HG03066 (cell line): ENCODE measurements at regions not wholly inside any gene's neighbourhood (a gene's known extent, or its start where the extent isn't known, plus 50 kb on each side); places are given as distances from the start of the nearest gene placed in this dataset.

ENCODE experiments used
- ATAC-seq: cut with Tn5 transposase; IDR thresholded peaks from one replicate; pipeline ENCODE4 v1.9.1; 2021; ENCODE audit warnings: low read depth; ENCODE audit not compliant: unreplicated experiment

- ATAC-seq, result no peak
Measured at GRCh38 chr12:124450376-124450750, 117.0 kb downstream of the NCOR2 start.

- ATAC-seq, result no peak
Measured at GRCh38 chr12:124449623-124450375, 117.6 kb downstream of the NCOR2 start.

- no peak for ATAC-seq
Measured at GRCh38 chr12:124448955-124449622, 118.3 kb downstream of the NCOR2 start.

GRCh38 chr12:124448241-124448954, 119.0 kb downstream of the NCOR2 start:
- ATAC-seq, result no peak

- ATAC-seq, result no peak
Measured at GRCh38 chr12:124446364-124446763, 121.0 kb downstream of the NCOR2 start.

- ATAC-seq, result no peak
Measured at GRCh38 chr12:124445826-124446225, 121.6 kb downstream of the NCOR2 start.

GRCh38 chr12:124445121-124445718, 122.2 kb downstream of the NCOR2 start:
- no peak for ATAC-seq

- ATAC-seq, result no peak
Measured at GRCh38 chr12:124443931-124444712, 123.3 kb downstream of the NCOR2 start.

- ATAC-seq, result no peak
Measured at GRCh38 chr12:124442772-124443445, 124.5 kb downstream of the NCOR2 start.

GRCh38 chr12:124442281-124442680, 125.1 kb downstream of the NCOR2 start:
- ATAC-seq, result no peak

- ATAC-seq, result no peak
Measured at GRCh38 chr12:124441443-124442194, 125.8 kb downstream of the NCOR2 start.

GRCh38 chr12:124440841-124441381, 126.5 kb downstream of the NCOR2 start:
- ATAC-seq, result no peak

- ATAC-seq, result no peak
Measured at GRCh38 chr12:124440031-124440626, 127.3 kb downstream of the NCOR2 start.

- no peak for ATAC-seq
Measured at GRCh38 chr12:124438437-124439056, 128.9 kb downstream of the NCOR2 start.

GRCh38 chr12:124437617-124438436, 129.6 kb downstream of the NCOR2 start:
- ATAC-seq, result no peak

- ATAC-seq, result no peak
Measured at GRCh38 chr12:124437121-124437520, 130.3 kb downstream of the NCOR2 start.

GRCh38 chr12:124436366-124436765, 131.0 kb downstream of the NCOR2 start:
- ATAC-seq, result no peak
